Esophagus muscularis mucosa (tissue), 4 donors: ENCODE measurements at regions not wholly inside any gene's neighbourhood (a gene's known extent, or its start where the extent isn't known, plus 50 kb on each side); places are given as distances from the start of the nearest gene placed in this dataset.

ENCODE experiments used
- DNase-seq: peaks from one replicate; pipeline ENCODE4 v3.0.0-alpha.2; 2017; ENCODE audit errors: extremely low spot score
- H3K27ac ChIP-seq, 4 donors: fragments of 200-600 bp; sonication (generic); replicated peaks in 1 of 4; 1 replicate in 3 of 4; 2 replicates in 1 of 4; pipeline ENCODE4 v1.5.1; 2016 to 2019; ENCODE audit warnings: mild to moderate bottlenecking in 1 of 4
- H3K27me3 ChIP-seq, 4 donors: fragments of 200-600 bp; sonication (generic); one replicate each; pipeline versions ENCODE4 v1.5.1 to v1.6.0; 2016 to 2019
- H3K36me3 ChIP-seq, 4 donors: fragments of 200-600 bp; sonication (generic); one replicate each; pipeline ENCODE4 v1.5.1; 2016 to 2019
- H3K4me1 ChIP-seq, 4 donors: fragments of 200-600 bp; sonication (generic); one replicate each; pipeline ENCODE4 v1.5.1; 2016 to 2019
- H3K4me3 ChIP-seq, 4 donors: fragments of 200-600 bp; sonication (generic); 1 replicate in 2 of 4; 2 replicates in 2 of 4; pipeline ENCODE4 v1.5.1; 2016 to 2019; ENCODE audit warnings: mild to moderate bottlenecking in 4 of 4, moderate library complexity in 1 of 4
- H3K9me3 ChIP-seq, 4 donors: fragments of 200-600 bp; sonication (generic); 1 replicate in 3 of 4; 2 replicates in 1 of 4; pipeline ENCODE4 v1.5.1; 2016 to 2019
- EP300 ChIP-seq: sonication (generic); formaldehyde crosslinking; IDR thresholded peaks from one replicate; pipeline ENCODE4 v1.6.1; 2017; ENCODE audit warnings: antibody characterized with exemption
- POLR2A ChIP-seq: fragments of 450-650 bp; IDR thresholded peaks from one replicate; pipeline ENCODE4 v1.6.1; 2017; ENCODE audit warnings: antibody characterized with exemption, moderate library complexity, mild to moderate bottlenecking, low read depth
- POLR2AphosphoS5 ChIP-seq, 2 donors: sonication (generic); formaldehyde crosslinking; IDR thresholded peaks; one replicate each; pipeline ENCODE4 v1.6.1; 2017; ENCODE audit warnings: antibody characterized with exemption in 2 of 2
- WGBS: methylation state at CpG from one replicate; pipeline ENCODE4 v1.1.5; 2018; 5-methylcytosine and 5-hydroxymethylcytosine counted together
- intact Hi-C: fragments of 100-400 bp; cut with DNase I; formaldehyde crosslinking; loops from one replicate; pipeline ENCODE4 v1.15.1; 2023
- TF ChIP-seq, protein P1 (sequence below), 3 experiments: fragments of 200-600 bp in 2 of 3; fragments of 450-650 bp in 1 of 3; sonication (generic) in 2 of 3; IDR thresholded peaks; one replicate each; pipeline ENCODE4 v1.5.1; 2017 to 2019; ENCODE audit warnings: antibody characterized with exemption in 3 of 3, mild to moderate bottlenecking in 2 of 3, moderate library complexity in 1 of 3

DNA sequence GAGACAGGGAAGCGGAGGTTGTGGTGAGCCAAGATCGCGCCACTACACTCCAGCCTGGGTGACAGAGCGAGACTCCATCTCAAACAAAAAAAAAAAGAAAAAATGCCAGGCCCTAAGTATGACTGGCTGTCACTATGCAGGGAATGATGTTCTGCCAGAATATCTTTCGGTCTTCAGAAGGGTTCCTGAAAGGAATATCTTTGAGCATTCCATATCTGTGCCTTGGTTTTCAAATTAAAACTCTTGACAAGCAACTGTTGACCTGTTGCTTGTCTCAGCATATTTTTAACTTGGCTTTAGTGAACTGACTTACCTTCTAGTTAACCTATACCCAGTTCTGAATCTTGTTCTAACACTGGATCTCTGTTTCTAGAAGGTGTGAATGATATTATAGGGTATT is 953.2 kb upstream of the FAM98A start:
- Histone ChIP-seq H3K27me3 (no peaks in the 10 kb centered on the region), H3K4me1 (no peaks in the 10 kb centered on the region), H3K36me3 (no peaks in the 10 kb centered on the region), H3K9me3 (peaks cover 0 to 5% (median 0%) of the 10 kb centered on the region in 4 donors), H3K4me3 (no peak overlapping the region), H3K27ac (no peak overlapping the region)
- WGBS = 100% methylated on average over 5 of the region's 5 CpGs
- no peak for TF ChIP-seq EP300
- TF ChIP-seq, protein P1, sequence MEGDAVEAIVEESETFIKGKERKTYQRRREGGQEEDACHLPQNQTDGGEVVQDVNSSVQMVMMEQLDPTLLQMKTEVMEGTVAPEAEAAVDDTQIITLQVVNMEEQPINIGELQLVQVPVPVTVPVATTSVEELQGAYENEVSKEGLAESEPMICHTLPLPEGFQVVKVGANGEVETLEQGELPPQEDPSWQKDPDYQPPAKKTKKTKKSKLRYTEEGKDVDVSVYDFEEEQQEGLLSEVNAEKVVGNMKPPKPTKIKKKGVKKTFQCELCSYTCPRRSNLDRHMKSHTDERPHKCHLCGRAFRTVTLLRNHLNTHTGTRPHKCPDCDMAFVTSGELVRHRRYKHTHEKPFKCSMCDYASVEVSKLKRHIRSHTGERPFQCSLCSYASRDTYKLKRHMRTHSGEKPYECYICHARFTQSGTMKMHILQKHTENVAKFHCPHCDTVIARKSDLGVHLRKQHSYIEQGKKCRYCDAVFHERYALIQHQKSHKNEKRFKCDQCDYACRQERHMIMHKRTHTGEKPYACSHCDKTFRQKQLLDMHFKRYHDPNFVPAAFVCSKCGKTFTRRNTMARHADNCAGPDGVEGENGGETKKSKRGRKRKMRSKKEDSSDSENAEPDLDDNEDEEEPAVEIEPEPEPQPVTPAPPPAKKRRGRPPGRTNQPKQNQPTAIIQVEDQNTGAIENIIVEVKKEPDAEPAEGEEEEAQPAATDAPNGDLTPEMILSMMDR (IDR thresholded peaks at IDR 0.05) = no peak
- no peak for TF ChIP-seq POLR2AphosphoS5 (IDR thresholded peaks at IDR 0.05)
- no peak for TF ChIP-seq POLR2A
- intact Hi-C loops = no loop called here
- DNase-seq = no peak

DNA sequence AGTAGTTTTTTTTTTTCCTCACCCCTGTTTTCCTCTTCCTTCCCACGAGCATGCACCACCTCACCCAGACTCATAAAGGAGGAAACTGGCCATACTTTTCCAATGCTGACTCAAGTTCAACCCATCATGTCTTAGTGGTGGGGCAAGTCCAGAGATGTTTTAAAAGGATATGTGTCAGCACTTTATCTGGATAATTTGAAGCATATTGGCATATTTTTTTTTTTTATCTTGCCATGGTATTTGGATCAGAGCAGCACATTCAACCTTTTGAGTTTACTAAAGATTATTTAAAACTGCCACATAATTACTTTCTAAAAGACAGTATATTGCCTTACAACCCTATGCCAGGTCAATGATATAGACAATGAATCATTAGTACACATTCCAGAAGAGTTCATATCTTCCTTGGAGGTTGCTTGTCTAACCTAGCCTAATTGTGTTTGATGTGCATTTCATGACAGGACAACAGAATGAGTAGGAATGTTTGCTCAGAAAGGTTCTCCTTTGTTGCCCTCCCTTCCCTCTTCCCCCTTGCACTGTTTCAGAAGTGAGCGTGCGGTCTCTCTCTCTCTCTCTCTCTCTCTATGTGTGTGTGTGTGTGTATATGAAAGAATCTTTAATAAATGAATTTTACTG is 950.7 kb upstream of the FAM98A start:
- Histone ChIP-seq H3K27me3 (no peaks in the 10 kb centered on the region), H3K27ac (no peak overlapping the region), H3K4me3 (no peak overlapping the region), H3K4me1 (no peaks in the 10 kb centered on the region), H3K9me3 (peaks cover 0 to 1% (median 0%) of the 10 kb centered on the region in 4 donors), H3K36me3 (no peaks in the 10 kb centered on the region)
- 88% methylated on average over 3 of the region's 3 CpGs for WGBS
- no peak for DNase-seq
- TF ChIP-seq POLR2A = no peak
- TF ChIP-seq, protein P1 (IDR thresholded peaks at IDR 0.05) = no peak
- no peak for TF ChIP-seq EP300
- no peak for TF ChIP-seq POLR2AphosphoS5 (IDR thresholded peaks at IDR 0.05)
- intact Hi-C loops = no loop called here

DNA sequence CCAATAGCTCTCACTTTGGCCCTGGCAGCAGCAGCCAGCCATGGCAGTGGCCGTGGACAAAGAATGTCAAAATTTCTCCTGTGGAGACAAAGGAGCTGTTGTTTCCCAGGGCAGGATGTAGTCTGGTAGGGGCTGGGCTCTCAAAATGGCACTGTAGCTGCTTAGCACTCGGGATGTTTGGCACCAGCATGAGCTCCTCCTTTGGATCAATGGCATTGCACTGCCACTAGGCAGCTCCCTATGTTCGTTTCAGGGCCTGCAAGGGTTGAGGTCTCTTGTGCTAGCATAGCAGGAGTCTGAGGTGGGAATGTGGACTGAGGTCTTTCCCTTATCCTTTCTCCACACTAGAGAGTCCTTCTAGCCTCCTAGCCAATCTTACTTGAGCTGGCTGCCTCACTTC is 948.8 kb upstream of the FAM98A start:
- Histone ChIP-seq H3K4me1 (no peaks in the 10 kb centered on the region), H3K4me3 (no peak overlapping the region), H3K27me3 (no peaks in the 10 kb centered on the region), H3K36me3 (no peaks in the 10 kb centered on the region), H3K9me3 (no peaks in the 10 kb centered on the region), H3K27ac (no peak overlapping the region)
- 92% methylated on average over 2 of the region's 3 CpGs for WGBS
- no peak for TF ChIP-seq POLR2AphosphoS5 (IDR thresholded peaks at IDR 0.05)
- no peak for TF ChIP-seq POLR2A
- TF ChIP-seq EP300 = no peak
- TF ChIP-seq, protein P1 (IDR thresholded peaks at IDR 0.05) = no peak
- intact Hi-C loops = no loop called here
- DNase-seq = no peak

DNA sequence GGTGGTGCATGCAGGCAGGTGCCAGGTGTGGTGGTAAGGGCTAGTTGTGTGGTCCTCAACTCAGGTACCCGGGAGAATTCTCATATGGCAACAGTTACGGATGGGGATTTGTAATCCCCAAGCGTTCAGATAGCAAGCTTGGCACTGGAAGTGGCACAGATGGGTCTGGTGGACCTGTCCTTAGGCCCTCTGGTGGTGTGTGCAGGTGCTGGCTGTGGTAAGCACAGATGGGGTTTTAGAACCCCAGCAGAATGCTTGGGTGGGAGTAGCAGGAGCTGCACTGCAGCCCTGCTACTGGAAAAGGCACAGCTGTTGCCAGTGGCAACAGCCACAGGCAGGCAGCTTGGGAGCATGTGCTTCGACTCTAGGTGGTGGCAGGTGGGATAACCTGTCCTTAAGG is 948.2 kb upstream of the FAM98A start:
- Histone ChIP-seq H3K9me3 (no peaks in the 10 kb centered on the region), H3K36me3 (no peaks in the 10 kb centered on the region), H3K4me3 (no peak overlapping the region), H3K27me3 (no peaks in the 10 kb centered on the region), H3K4me1 (no peaks in the 10 kb centered on the region), H3K27ac (no peak overlapping the region)
- DNase-seq = no peak
- WGBS = 65% methylated on average over 4 of the region's 4 CpGs
- intact Hi-C loops = no loop called here
- TF ChIP-seq, protein P1 (IDR thresholded peaks at IDR 0.05) = no peak
- TF ChIP-seq POLR2AphosphoS5 (IDR thresholded peaks at IDR 0.05) (no peak), EP300 (no peak), POLR2A (no peak)
